H9 (cell line): ENCODE measurements at regions not wholly inside any gene's neighbourhood (a gene's known extent, or its start where the extent isn't known, plus 50 kb on each side); places are given as distances from the start of the nearest gene placed in this dataset.
A peak's percentile ranks its signal among the peaks of the same experiment; 100 is the strongest.

Experiments used
- DNase-seq: peaks from one replicate; pipeline ENCODE4 v3.0.0-alpha.2; 2017
- H2AFZ ChIP-seq: one replicate; pipeline ENCODE4 v1.6.1; 2013; ENCODE audit warnings: mild to moderate bottlenecking, low read length, control low read depth, moderate library complexity
- H2AK5ac ChIP-seq: 2 replicates; pipeline ENCODE4 v1.6.1; 2013; ENCODE audit warnings: low read length, control low read depth, mixed read lengths; ENCODE audit not compliant: insufficient read length
- H2BK120ac ChIP-seq: one replicate; pipeline ENCODE4 v1.6.1; 2013; ENCODE audit warnings: low read depth, mild to moderate bottlenecking, low read length, control low read depth, inconsistent platforms; ENCODE audit not compliant: poor library complexity, severe bottlenecking
- H2BK12ac ChIP-seq: 2 replicates; pipeline ENCODE4 v1.6.1; 2013; ENCODE audit warnings: low read length, control low read depth, mixed read lengths, low read depth; ENCODE audit not compliant: insufficient read length
- H2BK15ac ChIP-seq: 2 replicates; pipeline ENCODE4 v1.6.1; 2013; ENCODE audit warnings: low read depth, low read length, control low read depth
- H2BK20ac ChIP-seq: one replicate; pipeline ENCODE4 v1.6.1; 2013; ENCODE audit warnings: low read depth, mild to moderate bottlenecking, low read length, control low read depth, inconsistent platforms; ENCODE audit not compliant: poor library complexity, severe bottlenecking
- H2BK5ac ChIP-seq: 2 replicates; pipeline ENCODE4 v1.6.1; 2013; ENCODE audit warnings: low read length, control low read depth, mixed read lengths; ENCODE audit not compliant: insufficient read length
- H3K14ac ChIP-seq: 2 replicates; pipeline ENCODE4 v1.6.1; 2013; ENCODE audit warnings: low read length, control low read depth; ENCODE audit not compliant: insufficient read depth
- H3K18ac ChIP-seq: 2 replicates; pipeline ENCODE4 v1.6.1; 2013; ENCODE audit warnings: low read depth, mild to moderate bottlenecking, mixed read lengths, low read length, control low read depth; ENCODE audit not compliant: insufficient read length
- H3K23ac ChIP-seq: 2 replicates; pipeline ENCODE4 v1.6.1; 2013; ENCODE audit warnings: low read length, control low read depth, mixed read lengths, low read depth; ENCODE audit not compliant: insufficient read length
- H3K23me2 ChIP-seq: 2 replicates; pipeline ENCODE4 v1.6.1; 2013; ENCODE audit warnings: low read depth, mild to moderate bottlenecking, mixed read lengths, low read length, control low read depth; ENCODE audit not compliant: insufficient read length, poor library complexity, severe bottlenecking
- H3K27ac ChIP-seq: 2 replicates; pipeline ENCODE4 v1.5.1; 2013; ENCODE audit warnings: low read length, control low read depth, mixed read lengths, low read depth; ENCODE audit not compliant: insufficient read length
- H3K27me3 ChIP-seq: 2 replicates; pipeline ENCODE4 v1.6.1; 2013; ENCODE audit warnings: low read length, control low read depth, inconsistent platforms; ENCODE audit not compliant: insufficient read depth
- H3K4ac ChIP-seq: 2 replicates; pipeline ENCODE4 v1.6.1; 2013; ENCODE audit warnings: low read depth, mild to moderate bottlenecking, control low read depth, inconsistent platforms, low read length, moderate library complexity
- H3K4me1 ChIP-seq: 2 replicates; pipeline ENCODE4 v1.6.1; 2013; ENCODE audit warnings: low read length, control low read depth, inconsistent platforms; ENCODE audit not compliant: insufficient read depth
- H3K4me2 ChIP-seq: 2 replicates; pipeline ENCODE4 v1.6.1; 2013; ENCODE audit warnings: low read length, control low read depth, mixed read lengths; ENCODE audit not compliant: insufficient read length, insufficient read depth
- H3K56ac ChIP-seq: 2 replicates; pipeline ENCODE4 v1.6.1; 2013; ENCODE audit warnings: low read depth, mild to moderate bottlenecking, mixed read lengths, low read length, control low read depth; ENCODE audit not compliant: insufficient read length
- H3K79me1 ChIP-seq: 2 replicates; pipeline ENCODE4 v1.6.1; 2013; ENCODE audit warnings: low read depth, mild to moderate bottlenecking, moderate library complexity, low read length, control low read depth, inconsistent platforms; ENCODE audit not compliant: insufficient read depth, poor library complexity, severe bottlenecking
- H3K79me2 ChIP-seq: 2 replicates; pipeline ENCODE4 v1.6.1; 2013; ENCODE audit warnings: low read length, control low read depth, inconsistent platforms; ENCODE audit not compliant: insufficient read depth
- H3K9ac ChIP-seq: 2 replicates; pipeline ENCODE4 v1.6.1; 2013; ENCODE audit warnings: low read length, control low read depth, mixed read lengths; ENCODE audit not compliant: insufficient read length; ENCODE audit errors: extremely low read depth
- H3K9me3 ChIP-seq: one replicate; pipeline ENCODE4 v1.6.1; 2013; ENCODE audit warnings: low read depth, low read length, inconsistent platforms; ENCODE audit not compliant: control insufficient read depth
- H3T11ph ChIP-seq: one replicate; pipeline ENCODE4 v1.6.1; 2013; ENCODE audit warnings: mild to moderate bottlenecking, low read length, control low read depth, inconsistent platforms
- H4K20me1 ChIP-seq: one replicate; pipeline ENCODE4 v1.6.1; 2013; ENCODE audit not compliant: control insufficient read depth, insufficient read length, insufficient read depth
- H4K5ac ChIP-seq: 2 replicates; pipeline ENCODE4 v1.6.1; 2013; ENCODE audit warnings: low read depth, mild to moderate bottlenecking, mixed read lengths, low read length, control low read depth; ENCODE audit not compliant: insufficient read length
- H4K8ac ChIP-seq: replicated peaks from 2 replicates; pipeline ENCODE4 v1.6.1; 2013; ENCODE audit warnings: low read length, control low read depth, mixed read lengths, low read depth; ENCODE audit not compliant: insufficient read length
- H4K91ac ChIP-seq: 2 replicates; pipeline ENCODE4 v1.6.1; 2013; ENCODE audit warnings: low read depth, mild to moderate bottlenecking, moderate library complexity, mixed read lengths, low read length, control low read depth; ENCODE audit not compliant: insufficient read length
- H3K27ac Mint-ChIP-seq, 3 experiments: 2 replicates in 2 of 3; 3 replicates in 1 of 3; pipeline ENCODE4 v1.8.0; 2020 to 2021; ENCODE audit warnings: mixed read lengths in 3 of 3, mild to moderate bottlenecking in 1 of 3, moderate library complexity in 1 of 3
- H3K27me3 Mint-ChIP-seq: 2 replicates; pipeline ENCODE4 v1.8.0; 2021; ENCODE audit warnings: low read depth, mild to moderate bottlenecking, moderate library complexity, mixed read lengths
- H3K36me3 Mint-ChIP-seq, 3 experiments: 2 replicates in 2 of 3; 3 replicates in 1 of 3; pipeline ENCODE4 v1.8.0; 2020 to 2021; ENCODE audit warnings: low read depth in 3 of 3, mixed read lengths in 3 of 3; ENCODE audit not compliant: insufficient read depth in 1 of 3
- H3K4me1 Mint-ChIP-seq, 2 experiments: 2 replicates each; pipeline ENCODE4 v1.8.0; 2020; ENCODE audit warnings: mixed read lengths in 2 of 2
- H3K4me3 Mint-ChIP-seq, 2 experiments: 2 replicates in 1 of 2; 3 replicates in 1 of 2; pipeline ENCODE4 v1.8.0; 2020 to 2021; ENCODE audit warnings: mild to moderate bottlenecking in 2 of 2, mixed read lengths in 2 of 2, moderate library complexity in 1 of 2
- H3K9me3 Mint-ChIP-seq, 2 experiments: 2 replicates in 1 of 2; 3 replicates in 1 of 2; pipeline ENCODE4 v1.8.0; 2020; ENCODE audit warnings: mild to moderate bottlenecking in 2 of 2, mixed read lengths in 2 of 2, moderate library complexity in 1 of 2
- WGBS: extraction: QIAGEN DNeasy Blood & Tissue Kit; methylation state at CpG from one replicate; pipeline ENCODE4 v1.1.7; 2013; ENCODE audit warnings: missing lambda C conversion rate, low lambda C conversion rate, mixed read lengths; ENCODE audit not compliant: insufficient read length; ENCODE audit errors: extremely low coverage; 5-methylcytosine and 5-hydroxymethylcytosine counted together
- TF ChIP-seq, protein P1 (sequence below): fragments of 200-600 bp; sonication (generic); conservative IDR thresholded peaks from 3 replicates; pipeline ENCODE4 v1.8.0; 2021; ENCODE audit warnings: antibody characterized with exemption, mild to moderate bottlenecking

DNA sequence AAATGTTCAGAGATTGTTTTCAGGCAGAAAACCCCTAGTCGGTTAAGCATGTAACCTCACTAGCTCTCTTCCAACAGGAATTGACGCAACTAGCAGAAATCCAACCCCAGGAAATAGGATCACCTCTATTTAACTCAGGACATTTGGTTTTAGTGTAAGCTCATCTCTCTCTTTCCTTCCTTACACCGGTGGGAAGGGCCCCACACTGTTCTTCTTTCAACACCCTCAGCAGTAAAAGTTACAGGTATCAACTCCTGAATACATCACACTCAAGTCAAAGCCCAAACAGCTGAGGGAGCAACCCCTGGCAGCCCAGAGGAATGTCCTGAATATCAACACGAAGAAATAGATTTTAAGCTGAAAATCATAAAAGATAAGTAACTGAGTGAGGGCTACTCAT is 191.2 kb upstream of the KIF2B start:
- no CpG with 5 or more reads among the region's 4 CpGs for WGBS
- Histone ChIP-seq H3K4ac (no peak overlapping the region), H3K23me2 (no peaks in the 10 kb centered on the region), H3K56ac (no peak overlapping the region), H2BK12ac (no peak overlapping the region), H4K20me1 (no peaks in the 10 kb centered on the region), H2BK5ac (no peak overlapping the region), H3K4me1 (peaks cover 6% of the 10 kb centered on the region), H2AFZ (no peak overlapping the region), H4K5ac (no peak overlapping the region), H4K8ac (no peak overlapping the region), H2AK5ac (no peak overlapping the region), H2BK120ac (no peak overlapping the region), H3K79me2 (no peaks in the 10 kb centered on the region), H3K4me2 (no peak overlapping the region), H4K91ac (no peak overlapping the region), H3K27me3 (no peaks in the 10 kb centered on the region), H3K18ac (no peak overlapping the region), H2BK15ac (no peak overlapping the region), H2BK20ac (no peak overlapping the region), H3K9ac (no peak overlapping the region), H3K27ac (no peak overlapping the region), H3K14ac (no peak overlapping the region), H3T11ph (no peak overlapping the region), H3K79me1 (no peaks in the 10 kb centered on the region), H3K9me3 (no peaks in the 10 kb centered on the region), H3K23ac (no peak overlapping the region)
- DNase-seq: no peak
- Mint-ChIP-seq H3K4me1 (peaks cover 44 to 57% of the 10 kb centered on the region in 2 experiments), H3K27ac (peak overlapping the region; percentile 35 to 96 (median 86); a peak in 4 of 7 replicates), H3K4me3 (no peak overlapping the region), H3K36me3 (peaks cover 0 to 5% (median 2%) of the 10 kb centered on the region in 3 experiments; a peak in 1 of 7 replicates), H3K27me3 (no peaks in the 10 kb centered on the region), H3K9me3 (peaks cover 0 to 4% of the 10 kb centered on the region in 2 experiments; a peak in 2 of 5 replicates)
- TF ChIP-seq, protein P1, sequence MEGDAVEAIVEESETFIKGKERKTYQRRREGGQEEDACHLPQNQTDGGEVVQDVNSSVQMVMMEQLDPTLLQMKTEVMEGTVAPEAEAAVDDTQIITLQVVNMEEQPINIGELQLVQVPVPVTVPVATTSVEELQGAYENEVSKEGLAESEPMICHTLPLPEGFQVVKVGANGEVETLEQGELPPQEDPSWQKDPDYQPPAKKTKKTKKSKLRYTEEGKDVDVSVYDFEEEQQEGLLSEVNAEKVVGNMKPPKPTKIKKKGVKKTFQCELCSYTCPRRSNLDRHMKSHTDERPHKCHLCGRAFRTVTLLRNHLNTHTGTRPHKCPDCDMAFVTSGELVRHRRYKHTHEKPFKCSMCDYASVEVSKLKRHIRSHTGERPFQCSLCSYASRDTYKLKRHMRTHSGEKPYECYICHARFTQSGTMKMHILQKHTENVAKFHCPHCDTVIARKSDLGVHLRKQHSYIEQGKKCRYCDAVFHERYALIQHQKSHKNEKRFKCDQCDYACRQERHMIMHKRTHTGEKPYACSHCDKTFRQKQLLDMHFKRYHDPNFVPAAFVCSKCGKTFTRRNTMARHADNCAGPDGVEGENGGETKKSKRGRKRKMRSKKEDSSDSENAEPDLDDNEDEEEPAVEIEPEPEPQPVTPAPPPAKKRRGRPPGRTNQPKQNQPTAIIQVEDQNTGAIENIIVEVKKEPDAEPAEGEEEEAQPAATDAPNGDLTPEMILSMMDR: no peak
